Spleen (tissue), 11 donors: ENCODE measurements at regions not wholly inside any gene's neighbourhood (a gene's known extent, or its start where the extent isn't known, plus 50 kb on each side); places are given as distances from the start of the nearest gene placed in this dataset.

Experiments used
- DNase-seq: peaks from one replicate; pipeline ENCODE4 v3.0.0-alpha.2; 2020
- H3K27ac ChIP-seq, 8 donors: fragments of 200-600 bp; sonication (generic) in 7 of 8; 1 replicate in 4 of 8; 2 replicates in 4 of 8; pipeline versions ENCODE4 v1.5.0 to v1.8.0; 2016 to 2021; ENCODE audit warnings: inconsistent platforms in 4 of 8, mild to moderate bottlenecking in 4 of 8, moderate library complexity in 1 of 8
- H3K27me3 ChIP-seq, 7 donors: fragments of 200-600 bp; sonication (generic) in 6 of 7; replicated peaks in 1 of 7; 1 replicate in 4 of 7; 2 replicates in 3 of 7; pipeline versions ENCODE4 v1.5.0 to v1.8.0; 2016 to 2021; ENCODE audit warnings: inconsistent platforms in 3 of 7, mild to moderate bottlenecking in 1 of 7
- H3K36me3 ChIP-seq, 6 donors: fragments of 200-600 bp; sonication (generic) in 5 of 6; 1 replicate in 4 of 6; 2 replicates in 2 of 6; pipeline versions ENCODE4 v1.5.0 to v1.8.0; 2016 to 2021; ENCODE audit warnings: inconsistent platforms in 2 of 6
- H3K4me1 ChIP-seq, 6 donors: fragments of 200-600 bp; sonication (generic) in 5 of 6; 1 replicate in 3 of 6; 2 replicates in 3 of 6; pipeline versions ENCODE4 v1.5.0 to v1.8.0; 2016 to 2021; ENCODE audit warnings: inconsistent platforms in 3 of 6
- H3K4me3 ChIP-seq, 8 donors: fragments of 200-600 bp; sonication (generic) in 7 of 8; 1 replicate in 4 of 8; 2 replicates in 4 of 8; pipeline versions ENCODE4 v1.5.0 to v1.8.0; 2016 to 2021; ENCODE audit warnings: inconsistent platforms in 4 of 8, mild to moderate bottlenecking in 4 of 8, moderate library complexity in 2 of 8
- H3K9me3 ChIP-seq, 8 donors: fragments of 200-600 bp; sonication (generic) in 7 of 8; 1 replicate in 4 of 8; 2 replicates in 4 of 8; pipeline versions ENCODE4 v1.5.0 to v1.8.0; 2016 to 2021; ENCODE audit warnings: inconsistent platforms in 4 of 8
- POLR2A ChIP-seq, 3 donors: fragments of 450-650 bp; IDR thresholded peaks; one replicate each; pipeline ENCODE4 v1.5.1; 2017; ENCODE audit warnings: antibody characterized with exemption in 3 of 3, mild to moderate bottlenecking in 1 of 3
- POLR2AphosphoS5 ChIP-seq, 3 donors: sonication (generic); formaldehyde crosslinking; IDR thresholded peaks; one replicate each; pipeline ENCODE4 v1.5.1; 2017; ENCODE audit warnings: antibody characterized with exemption in 3 of 3
- WGBS, 5 donors: extraction: QIAGEN DNeasy Blood & Tissue Kit in 3 of 5; methylation state at CpG; one replicate each; pipeline versions ENCODE4 v1.1.5 to v1.1.7; 2013 to 2018; 5-methylcytosine and 5-hydroxymethylcytosine counted together
- intact Hi-C: fragments of 100-400 bp; cut with DNase I; formaldehyde crosslinking; loops from one replicate; pipeline ENCODE4 v1.15.0; 2023; ENCODE audit warnings: low total_unique reads
- TF ChIP-seq, protein P1 (sequence below), 11 experiments: fragments of 200-600 bp in 7 of 11; fragments of 450-650 bp in 4 of 11; sonication (generic) in 4 of 11; IDR thresholded peaks in 8 of 11; conservative IDR thresholded peaks in 3 of 11; 1 replicate in 7 of 11; 2 replicates in 4 of 11; pipeline versions ENCODE4 v1.4.0 to v1.8.0; 2016 to 2021; ENCODE audit warnings: antibody characterized with exemption in 11 of 11, inconsistent platforms in 4 of 11, mild to moderate bottlenecking in 1 of 11
- donor health status: healthy with polysubstance abuse.
- donor health status: DM: no; HTN: no; CAD: no; lungs with moderate emphysema.
- donor health status: DM: no; HTN: no; CAD: no.
- donor health status: Bipolar disorder and iron deficiency.
- donor health status: healthy.
- donor health status: DM: no; HTN: no; CAD: no.
- donor health status: DM: yes; HTN: yes; CAD: no.

DNA sequence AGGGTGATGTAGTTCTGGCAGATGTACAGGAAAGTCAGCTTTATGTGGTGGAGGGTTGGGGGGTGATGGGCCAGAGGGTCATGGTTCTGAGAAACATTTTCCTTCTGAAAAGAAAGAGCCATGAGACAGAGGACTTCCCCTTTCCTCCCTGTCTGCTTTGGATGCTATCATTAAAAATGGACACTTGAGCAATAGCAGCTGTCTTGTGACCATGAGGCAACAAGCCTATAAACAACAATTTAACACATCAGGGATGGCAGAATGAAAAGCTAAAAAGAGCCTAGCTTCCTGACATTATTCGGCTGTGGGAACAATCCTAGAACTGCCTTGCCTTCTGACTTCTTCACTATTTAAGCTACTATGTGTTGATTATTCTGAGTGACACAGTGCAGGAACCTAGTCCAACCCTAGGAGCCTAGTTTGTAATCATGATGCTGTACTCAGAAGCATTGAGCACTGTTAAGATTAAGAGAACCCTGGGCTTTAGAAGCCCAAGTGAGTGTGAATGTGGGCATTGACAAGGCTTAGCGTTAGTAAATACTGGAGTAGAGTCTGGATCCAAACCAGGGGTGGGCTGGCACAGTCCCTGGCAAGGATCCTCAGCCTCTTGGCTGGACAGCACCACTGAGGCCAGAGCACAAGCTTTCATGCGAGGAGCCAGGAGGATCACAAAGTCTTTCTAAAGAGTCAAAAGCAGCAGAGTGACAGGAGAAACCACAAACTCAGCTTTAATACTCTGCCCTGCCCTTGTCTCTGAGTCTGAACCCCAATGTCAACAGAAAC lies 178.5 kb upstream of the EGFLAM start:
- intact Hi-C loops = no loop called here
- Histone ChIP-seq H3K4me3 (no peak overlapping the region), H3K27me3 (no peaks in the 10 kb centered on the region), H3K36me3 (no peaks in the 10 kb centered on the region), H3K9me3 (no peaks in the 10 kb centered on the region), H3K27ac (no peak overlapping the region), H3K4me1 (no peaks in the 10 kb centered on the region)
- WGBS, 5 donors = 70 to 91% (median 83%) methylated on average over 3 of the region's 3 CpGs
- TF ChIP-seq, protein P1, sequence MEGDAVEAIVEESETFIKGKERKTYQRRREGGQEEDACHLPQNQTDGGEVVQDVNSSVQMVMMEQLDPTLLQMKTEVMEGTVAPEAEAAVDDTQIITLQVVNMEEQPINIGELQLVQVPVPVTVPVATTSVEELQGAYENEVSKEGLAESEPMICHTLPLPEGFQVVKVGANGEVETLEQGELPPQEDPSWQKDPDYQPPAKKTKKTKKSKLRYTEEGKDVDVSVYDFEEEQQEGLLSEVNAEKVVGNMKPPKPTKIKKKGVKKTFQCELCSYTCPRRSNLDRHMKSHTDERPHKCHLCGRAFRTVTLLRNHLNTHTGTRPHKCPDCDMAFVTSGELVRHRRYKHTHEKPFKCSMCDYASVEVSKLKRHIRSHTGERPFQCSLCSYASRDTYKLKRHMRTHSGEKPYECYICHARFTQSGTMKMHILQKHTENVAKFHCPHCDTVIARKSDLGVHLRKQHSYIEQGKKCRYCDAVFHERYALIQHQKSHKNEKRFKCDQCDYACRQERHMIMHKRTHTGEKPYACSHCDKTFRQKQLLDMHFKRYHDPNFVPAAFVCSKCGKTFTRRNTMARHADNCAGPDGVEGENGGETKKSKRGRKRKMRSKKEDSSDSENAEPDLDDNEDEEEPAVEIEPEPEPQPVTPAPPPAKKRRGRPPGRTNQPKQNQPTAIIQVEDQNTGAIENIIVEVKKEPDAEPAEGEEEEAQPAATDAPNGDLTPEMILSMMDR (IDR thresholded peaks at IDR 0.05 in 8 of 11, conservative IDR thresholded peaks at IDR 0.05 in 3 of 11) = no peak
- no peak for TF ChIP-seq POLR2A (IDR thresholded peaks at IDR 0.05)
- TF ChIP-seq POLR2AphosphoS5 (IDR thresholded peaks at IDR 0.05) = no peak
- DNase-seq = no peak

DNA sequence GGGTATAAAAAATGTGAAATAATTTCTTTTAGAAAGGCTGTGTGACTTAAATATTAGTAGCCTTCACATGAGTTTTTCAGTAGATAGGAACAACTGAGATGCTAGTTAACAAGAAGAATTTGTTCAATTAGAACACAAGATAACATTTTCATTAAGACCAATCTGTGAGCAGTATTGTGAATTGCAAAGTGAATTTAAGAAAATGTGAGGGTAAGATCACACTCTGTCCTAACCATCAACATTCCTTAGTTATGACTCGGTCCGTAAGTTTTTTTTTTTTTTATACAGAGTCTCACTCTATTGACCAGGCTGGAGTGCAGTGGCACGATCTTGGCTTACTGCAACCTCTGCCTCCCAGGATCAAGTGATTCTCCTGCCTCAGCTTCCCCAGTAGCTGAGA lies 180.2 kb upstream of the EGFLAM start:
- Histone ChIP-seq H3K27me3 (no peaks in the 10 kb centered on the region), H3K36me3 (no peaks in the 10 kb centered on the region), H3K27ac (no peak overlapping the region), H3K4me3 (no peak overlapping the region), H3K9me3 (no peaks in the 10 kb centered on the region), H3K4me1 (no peaks in the 10 kb centered on the region)
- 70 to 95% (median 87%) methylated on average over 3 of the region's 3 CpGs for WGBS, 5 donors
- DNase-seq = no peak
- TF ChIP-seq, protein P1 (IDR thresholded peaks at IDR 0.05 in 8 of 11, conservative IDR thresholded peaks at IDR 0.05 in 3 of 11) = no peak
- TF ChIP-seq POLR2A (IDR thresholded peaks at IDR 0.05) = no peak
- no peak for TF ChIP-seq POLR2AphosphoS5 (IDR thresholded peaks at IDR 0.05)
- intact Hi-C loops = no loop called here

DNA sequence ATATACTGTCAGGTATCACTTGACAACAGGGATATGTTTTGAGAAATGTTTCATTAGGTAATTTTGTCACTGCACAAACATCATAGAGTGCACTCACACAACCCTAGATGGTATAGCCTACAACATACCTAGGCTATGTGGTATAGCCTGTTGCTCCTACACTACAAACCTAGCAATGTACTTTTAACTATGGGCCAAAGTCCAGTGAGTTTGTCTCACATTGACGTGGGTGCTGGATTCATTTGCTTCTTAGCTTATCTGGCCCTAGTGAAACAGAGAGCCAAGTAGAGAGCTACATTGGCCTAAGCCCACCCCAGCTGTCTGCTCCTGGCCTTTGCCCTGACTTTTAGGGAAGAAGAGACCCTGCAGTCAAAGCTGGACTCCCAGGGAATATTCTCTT lies 180.7 kb upstream of the EGFLAM start:
- intact Hi-C loops = no loop called here
- TF ChIP-seq, protein P1 (IDR thresholded peaks at IDR 0.05 in 8 of 11, conservative IDR thresholded peaks at IDR 0.05 in 3 of 11) = no peak
- Histone ChIP-seq H3K36me3 (no peaks in the 10 kb centered on the region), H3K27ac (no peak overlapping the region), H3K4me3 (no peak overlapping the region), H3K4me1 (no peaks in the 10 kb centered on the region), H3K9me3 (no peaks in the 10 kb centered on the region), H3K27me3 (no peaks in the 10 kb centered on the region)
- no peak for DNase-seq
- WGBS, 5 donors = 84 to 100% (median 85%) methylated on average over 1 of the region's 1 CpG

GRCh38 chr5:38071831-38072694 lies 186.3 kb upstream of the EGFLAM start:
- Histone ChIP-seq H3K36me3 (no peaks in the 10 kb centered on the region), H3K27me3 (no peaks in the 10 kb centered on the region), H3K27ac (no peak overlapping the region), H3K9me3 (peaks cover 0 to under 1% (median 0%) of the 10 kb centered on the region in 8 donors), H3K4me3 (no peak overlapping the region), H3K4me1 (peaks cover 0 to 10% (median 0%) of the 10 kb centered on the region in 6 donors)
- intact Hi-C loops = no loop called here
- WGBS, 5 donors = 65 to 84% (median 75%) methylated on average over 9 of the region's 9 CpGs
- no peak for DNase-seq
- TF ChIP-seq, protein P1 (IDR thresholded peaks at IDR 0.05 in 8 of 11, conservative IDR thresholded peaks at IDR 0.05 in 3 of 11) = no peak
- TF ChIP-seq POLR2A (IDR thresholded peaks at IDR 0.05) = no peak
- no peak for TF ChIP-seq POLR2AphosphoS5 (IDR thresholded peaks at IDR 0.05)
